NCI-H345 treated with DMSO at 0.1 percent for 48 hours (cell line): ENCODE measurements at regions not wholly inside any gene's neighbourhood (a gene's known extent, or its start where the extent isn't known, plus 50 kb on each side); places are given as distances from the start of the nearest gene placed in this dataset.
"Not testable (repeated sequence)": the region's sequence is repeated elsewhere in the genome, so short reads cannot be mapped to it uniquely, and the experiment has no call there.

Experiments used
- DNase-seq: peaks from one replicate; lab custom pipeline; 2025; ENCODE audit not compliant: unreplicated experiment; lab: John Stamatoyannopoulos, UW

- not testable (repeated sequence) for DNase-seq
Measured at GRCh38 chr9:93879662-93880407, 75.3 kb downstream of the BARX1 start.

- DNase-seq: no peak
Measured at GRCh38 chr9:93875330-93875729, 79.8 kb downstream of the BARX1 start.

- DNase-seq: no peak
Measured at GRCh38 chr9:93874242-93874641, 80.9 kb downstream of the BARX1 start.

- no peak for DNase-seq
Measured at GRCh38 chr9:93871286-93871685, 83.9 kb downstream of the BARX1 start.

DNA sequence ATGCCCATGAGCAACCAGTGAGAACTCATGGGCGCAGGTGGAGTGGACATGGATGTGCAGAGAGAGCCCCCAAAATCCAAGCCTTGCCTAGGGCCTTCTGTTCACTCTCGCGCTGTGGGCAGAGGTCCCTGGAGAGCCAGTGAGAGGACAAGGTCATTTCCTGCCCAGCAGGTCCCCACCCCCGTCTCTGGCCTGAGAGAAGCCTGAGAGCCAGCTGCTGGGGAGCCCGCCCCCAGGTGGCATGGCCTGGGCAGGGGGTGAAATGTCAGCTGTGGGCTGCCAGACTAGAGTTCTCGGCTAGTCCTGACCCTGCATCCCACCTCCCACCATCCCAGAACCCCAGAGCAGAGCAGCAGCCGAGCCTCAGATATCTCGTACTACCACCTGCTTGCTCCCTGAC, 85.3 kb downstream of the BARX1 start:
- no peak for DNase-seq

DNA sequence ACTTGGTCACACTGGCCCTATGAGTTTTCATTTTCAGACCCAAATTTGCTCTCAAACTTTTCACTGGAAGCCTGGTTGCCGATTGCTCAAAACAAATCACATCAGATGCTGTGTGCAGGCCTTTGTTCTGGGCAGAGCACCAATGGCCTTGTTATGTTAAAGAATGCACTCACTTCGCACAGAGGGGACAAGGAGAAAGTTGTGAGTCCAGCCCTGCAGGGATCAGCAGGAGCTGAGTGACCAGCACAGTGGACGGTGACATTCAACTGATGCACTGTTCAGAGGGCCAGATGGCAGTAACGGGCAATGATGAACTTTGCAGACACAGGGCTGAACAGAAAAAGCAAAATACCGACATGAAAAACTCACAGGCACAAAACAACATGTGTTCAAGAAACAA, 86.1 kb downstream of the BARX1 start:
- DNase-seq: no peak

DNA sequence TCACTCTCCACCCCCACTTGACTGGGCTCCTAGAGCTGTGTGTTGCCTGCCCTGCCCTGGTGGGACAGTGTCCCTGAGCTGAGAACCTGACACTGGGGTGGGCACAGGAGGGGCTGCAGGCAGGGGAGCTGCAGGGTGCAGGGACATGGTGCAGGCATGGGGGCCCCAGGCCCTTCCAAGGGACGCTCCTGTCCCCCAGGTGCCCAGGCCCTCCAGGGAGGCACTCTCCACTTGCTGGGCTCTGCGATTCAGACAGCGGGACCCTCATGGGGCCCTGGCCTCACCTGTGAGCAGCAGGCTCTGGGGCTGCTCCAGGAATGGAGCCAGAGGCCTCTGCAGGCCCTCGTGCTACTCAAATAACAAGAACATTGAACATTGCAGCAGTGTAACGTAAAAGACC, 89.4 kb downstream of the BARX1 start:
- DNase-seq: no peak

DNA sequence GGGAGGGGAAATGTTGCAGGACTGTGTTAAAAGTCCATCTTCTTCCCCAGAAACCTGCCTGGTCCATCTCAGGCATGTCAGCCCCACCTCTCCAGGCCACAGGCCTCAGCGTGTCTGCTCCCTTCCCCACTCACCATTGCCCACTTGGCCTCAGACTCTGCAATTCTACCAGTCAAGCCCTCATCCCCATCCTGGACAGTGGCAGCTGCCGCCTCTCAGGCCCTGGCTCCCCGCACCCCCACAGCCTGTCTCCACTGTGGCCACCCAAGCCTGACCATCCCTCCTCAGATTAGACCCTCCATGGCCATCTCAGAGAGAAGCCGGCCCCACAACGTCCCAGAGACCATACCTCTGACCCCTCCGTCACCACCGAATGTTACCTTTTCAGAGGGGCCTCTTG, 89.9 kb downstream of the BARX1 start:
- DNase-seq: no peak

GRCh38 chr9:93864840-93865239, 90.3 kb downstream of the BARX1 start:
- no peak for DNase-seq

DNA sequence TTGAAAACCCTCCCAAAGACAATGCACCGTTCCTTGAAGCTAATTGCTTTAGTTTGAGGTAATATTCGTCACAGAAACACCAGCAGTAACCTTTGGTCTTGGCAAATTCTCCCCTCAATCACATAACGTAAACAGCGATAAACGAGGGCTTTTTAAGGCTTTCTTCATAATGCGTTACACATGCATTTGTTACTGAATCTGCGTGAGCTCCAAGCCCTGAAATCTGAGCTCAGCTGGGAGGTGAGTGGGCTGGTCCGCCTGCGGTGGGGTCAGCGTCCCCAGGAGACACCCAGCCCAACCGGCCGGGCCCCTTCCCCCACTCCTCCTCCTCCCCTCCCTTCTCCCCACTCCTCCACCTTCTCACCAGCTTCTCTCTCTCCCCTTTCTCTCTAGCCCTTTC, 91.1 kb downstream of the BARX1 start:
- no peak for DNase-seq

DNA sequence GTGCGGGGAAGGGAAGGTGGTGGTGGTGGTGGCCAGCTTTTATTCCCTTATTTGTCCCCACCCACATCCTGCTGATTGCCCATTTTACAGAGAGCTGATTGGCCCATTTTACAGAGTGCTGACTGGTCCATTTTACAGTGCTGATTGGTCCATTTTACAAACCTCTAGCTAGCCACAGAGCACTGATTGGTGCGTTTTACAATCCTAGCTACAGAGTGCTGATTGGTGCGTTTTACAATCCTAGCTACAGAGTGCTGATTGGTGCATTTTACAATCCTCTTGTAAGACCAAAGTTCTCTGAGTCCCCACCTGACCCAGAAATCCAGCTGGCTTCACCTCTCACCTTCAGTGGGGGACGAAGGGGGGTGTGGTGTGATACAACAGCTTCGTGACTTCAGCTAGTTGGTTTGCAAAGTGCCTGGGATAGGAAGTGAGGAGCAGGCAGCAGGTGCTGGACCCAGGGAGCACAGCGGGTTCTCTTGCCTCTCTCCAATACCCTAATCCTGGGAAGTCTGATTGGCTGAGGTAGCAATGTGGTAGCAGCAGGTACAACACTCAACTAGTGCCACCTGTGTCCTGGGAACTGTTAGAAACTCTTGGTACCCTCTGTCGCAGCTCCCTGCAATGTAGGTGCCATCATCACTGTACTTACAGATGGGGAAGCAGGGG, 92.1 kb downstream of the BARX1 start:
- no peak for DNase-seq

DNA sequence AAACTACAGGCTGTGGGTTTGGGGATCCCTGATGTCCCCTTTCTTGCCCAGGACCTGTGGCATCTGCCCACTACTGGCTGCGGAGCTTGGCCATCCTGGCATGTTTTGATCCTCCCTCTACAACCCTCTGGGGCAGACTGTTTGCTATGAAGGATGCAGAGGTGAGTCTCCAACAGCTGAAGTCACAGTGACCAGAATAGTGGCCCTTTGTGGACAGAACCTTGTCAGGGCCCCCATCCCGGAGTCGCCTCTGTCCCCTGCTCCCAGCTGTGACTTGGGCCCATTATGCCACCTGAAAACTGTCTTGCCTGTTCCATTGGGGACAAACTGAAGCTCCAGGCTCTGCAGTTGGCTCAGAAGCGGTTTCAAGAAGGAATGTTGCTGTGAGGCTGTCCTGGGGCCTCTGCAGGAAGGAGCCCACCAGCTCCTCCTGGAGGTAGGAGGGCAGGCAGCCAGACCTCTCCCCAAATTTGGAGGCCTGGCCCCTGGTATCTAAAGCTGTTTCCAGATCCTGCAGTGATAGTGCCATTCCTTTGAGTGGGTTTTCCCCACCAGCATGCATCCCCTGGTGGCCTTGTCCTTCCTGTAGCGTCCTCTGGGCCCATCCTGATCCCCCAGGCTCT, 93.3 kb downstream of the BARX1 start:
- no peak for DNase-seq

- no peak for DNase-seq
Measured at GRCh38 chr9:93860694-93861658, 94.2 kb downstream of the BARX1 start.

- no peak for DNase-seq
Measured at GRCh38 chr9:93859431-93860215, 95.5 kb downstream of the BARX1 start.

DNA sequence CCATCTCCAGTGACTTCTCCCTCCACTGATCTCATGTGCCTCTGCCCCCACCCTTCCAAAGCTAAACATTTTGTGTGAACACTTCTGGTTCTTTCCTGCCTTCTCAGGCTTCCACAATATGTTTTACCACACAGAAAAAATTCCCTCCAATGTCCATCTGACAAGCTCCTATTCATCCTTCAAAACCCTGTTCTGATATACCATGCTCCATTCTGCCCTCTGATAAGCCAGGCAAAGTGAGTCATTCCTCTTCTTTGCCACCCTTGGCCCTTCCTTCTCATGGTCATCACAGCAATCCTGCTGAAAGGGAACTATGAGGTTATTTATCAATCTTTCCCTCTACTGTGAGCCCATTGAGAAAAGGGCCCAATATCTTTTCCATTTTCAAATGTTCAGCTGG, 97.6 kb downstream of the BARX1 start:
- no peak for DNase-seq

DNA sequence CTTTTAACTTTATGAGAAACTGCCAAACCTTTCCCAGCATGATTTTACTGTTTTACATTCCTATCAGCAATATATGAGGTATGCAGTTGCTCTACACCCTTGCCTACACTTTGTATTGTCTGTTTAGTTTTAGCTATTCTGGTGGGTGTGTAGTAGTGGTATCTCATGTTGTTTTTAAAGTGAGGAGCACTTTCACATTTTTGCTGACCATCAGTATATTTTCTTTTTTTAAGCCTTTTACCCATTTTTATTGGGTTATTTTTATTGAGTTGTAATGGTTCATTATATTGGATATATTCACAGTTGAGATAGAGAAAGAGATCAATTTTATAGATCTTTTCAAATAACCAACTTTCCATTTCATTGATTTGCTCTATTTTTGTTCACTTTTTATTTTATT, 102.4 kb downstream of the BARX1 start:
- DNase-seq: no peak

DNA sequence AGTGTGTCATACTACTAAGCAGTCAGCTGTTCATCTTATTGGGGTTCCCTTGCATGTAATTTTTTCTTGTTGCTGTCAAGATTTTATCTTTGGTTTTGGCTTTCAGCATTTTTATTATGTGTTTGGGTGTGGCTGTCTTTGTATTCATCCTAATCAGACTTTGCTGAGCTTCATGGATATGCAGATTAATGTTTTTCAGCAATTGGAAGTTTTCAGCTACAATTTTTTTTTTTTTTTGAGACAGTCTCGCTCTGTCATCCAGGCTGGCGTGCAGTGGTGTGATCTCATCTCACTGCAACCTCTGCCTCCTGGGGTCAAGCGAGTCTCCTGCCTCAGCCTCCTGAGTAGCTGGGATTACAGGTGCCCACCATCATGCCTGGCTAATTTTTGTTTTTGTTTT, 108.8 kb downstream of the BARX1 start:
- no peak for DNase-seq

GRCh38 chr9:93843396-93843795, 111.8 kb downstream of the BARX1 start:
- DNase-seq: no peak

GRCh38 chr9:93830606-93831005, 124.5 kb downstream of the BARX1 start:
- DNase-seq: no peak

- DNase-seq: no peak
Measured at GRCh38 chr9:93830012-93830596, 125.1 kb downstream of the BARX1 start.
